ENCODE measurements at regions not wholly inside any gene's neighbourhood (a gene's known extent, or its start where the extent isn't known, plus 50 kb on each side); places are given as distances from the start of the nearest gene placed in this dataset.

DNA sequence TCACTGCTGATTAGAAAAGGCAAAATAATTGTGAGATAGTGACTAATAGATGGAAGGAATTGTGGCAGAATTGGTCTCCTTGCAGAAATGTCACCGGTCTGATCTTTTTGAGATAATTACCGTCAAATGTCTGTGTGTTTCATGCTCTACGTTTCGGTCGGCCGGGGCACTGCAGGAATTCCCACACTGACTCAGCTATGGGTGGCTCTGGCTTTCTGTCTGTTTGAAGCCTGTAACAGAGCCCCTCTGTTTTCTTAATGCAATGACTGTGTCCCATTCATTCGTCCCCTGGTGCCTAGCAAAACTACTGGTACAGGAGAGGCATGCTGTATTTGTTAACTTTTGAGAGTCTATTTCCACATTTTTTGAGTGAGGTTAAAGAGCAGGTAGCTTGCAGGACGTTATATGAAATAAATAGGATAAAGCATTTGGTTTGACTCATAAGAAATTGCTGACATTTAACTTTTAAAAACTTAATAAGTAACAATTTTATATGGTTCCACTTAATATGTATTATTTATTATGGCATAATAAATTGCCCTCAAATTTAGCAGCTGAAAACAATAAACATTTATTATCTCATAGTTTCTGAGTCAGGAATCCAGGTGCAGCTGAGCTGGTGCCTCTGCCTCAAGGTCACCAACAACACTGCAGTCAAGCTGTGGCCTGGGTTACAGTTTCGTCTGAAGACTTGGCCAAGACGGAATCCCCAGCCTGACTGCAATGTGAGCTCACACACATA lies 53.3 kb upstream of the CTBP2 start:
- no peak for DNase-seq (ENCODE audit: low read depth)

DNA sequence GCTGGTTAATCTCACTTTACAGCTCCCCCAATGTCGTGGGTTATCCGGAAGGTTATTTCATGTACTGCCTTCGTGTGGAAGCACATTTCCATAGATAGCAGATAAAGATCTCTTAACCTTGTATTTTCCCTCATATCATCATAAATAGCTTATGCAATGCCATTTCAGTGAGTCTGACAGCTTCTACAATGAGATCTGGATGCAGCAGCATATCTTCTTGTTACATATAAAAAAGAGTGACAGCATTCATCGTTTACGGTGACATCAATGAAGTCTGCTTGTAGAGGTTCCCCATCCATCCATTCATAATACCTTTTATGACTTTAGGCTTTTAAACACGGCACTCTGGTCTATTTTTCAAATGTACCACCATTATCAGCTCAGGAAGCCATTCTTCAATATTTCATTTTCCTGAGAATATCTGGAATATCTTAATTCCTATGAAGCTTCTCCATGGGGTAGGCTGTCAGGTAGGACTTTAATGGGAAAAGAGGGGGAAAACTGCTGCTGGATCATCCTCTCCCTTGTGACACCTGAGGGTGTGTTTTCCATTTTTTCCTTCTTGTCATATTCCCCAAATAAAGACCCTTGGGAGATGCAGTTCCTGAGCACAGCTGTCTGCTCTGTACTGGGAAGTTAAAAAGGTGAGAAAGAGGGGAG lies 51.9 kb upstream of the CTBP2 start:
- DNase-seq (ENCODE audit: low read depth): no peak

All from fibroblast of the conjunctiva (primary cell).